Peyer's patch (tissue), 4 donors: ENCODE measurements at regions not wholly inside any gene's neighbourhood (a gene's known extent, or its start where the extent isn't known, plus 50 kb on each side); places are given as distances from the start of the nearest gene placed in this dataset.

ENCODE experiments used
- CTCF ChIP-seq, 6 experiments: fragments of 450-650 bp in 4 of 6; fragments of 200-600 bp in 2 of 6; sonication (generic) in 1 of 6; IDR thresholded peaks; one replicate each; pipeline ENCODE4 v1.5.1; 2017 to 2019; ENCODE audit warnings: antibody characterized with exemption in 6 of 6, mild to moderate bottlenecking in 3 of 6, moderate library complexity in 1 of 6
- POLR2A ChIP-seq, 2 donors: fragments of 450-650 bp; IDR thresholded peaks; one replicate each; pipeline ENCODE4 v1.5.1; 2017; ENCODE audit warnings: antibody characterized with exemption in 2 of 2, mild to moderate bottlenecking in 2 of 2, moderate library complexity in 2 of 2

GRCh38 chr4:26217961-26218676 is 102.7 kb upstream of the RBPJ start:
- TF ChIP-seq POLR2A (IDR thresholded peaks at IDR 0.05) = no peak
- TF ChIP-seq CTCF (IDR thresholded peaks at IDR 0.05) = no peak
